ENCODE measurements at regions not wholly inside any gene's neighbourhood (a gene's known extent, or its start where the extent isn't known, plus 50 kb on each side); places are given as distances from the start of the nearest gene placed in this dataset.
A peak's percentile ranks its signal among the peaks of the same experiment; 100 is the strongest.

- no peak for FAIRE-seq
These were observed 2414.2 kb downstream of the PCDH7 start for GRCh38 chr4:33134366-33134765.

GRCh38 chr4:33149658-33150524 lies 2429.7 kb downstream of the PCDH7 start:
- no peak for FAIRE-seq

GRCh38 chr4:33150525-33150910 lies 2430.3 kb downstream of the PCDH7 start:
- no peak for FAIRE-seq

GRCh38 chr4:33160126-33160525 lies 2440.0 kb downstream of the PCDH7 start:
- FAIRE-seq: no peak

GRCh38 chr4:33161202-33161601 lies 2441.0 kb downstream of the PCDH7 start:
- FAIRE-seq: no peak

- no peak for FAIRE-seq
These were observed 2442.0 kb downstream of the PCDH7 start for GRCh38 chr4:33162122-33162521.

- no peak for FAIRE-seq
These were observed 2451.8 kb downstream of the PCDH7 start for GRCh38 chr4:33171873-33172525.

- no peak for FAIRE-seq
These were observed 2456.4 kb downstream of the PCDH7 start for GRCh38 chr4:33176566-33176965.

GRCh38 chr4:33184657-33185290 lies 2464.6 kb downstream of the PCDH7 start:
- no peak for FAIRE-seq

GRCh38 chr4:33187035-33187434 lies 2466.9 kb downstream of the PCDH7 start:
- FAIRE-seq: no peak

GRCh38 chr4:33188733-33189132 lies 2468.6 kb downstream of the PCDH7 start:
- no peak for FAIRE-seq

GRCh38 chr4:33189169-33189568 lies 2469.0 kb downstream of the PCDH7 start:
- no peak for FAIRE-seq

GRCh38 chr4:33193109-33193508 lies 2472.9 kb downstream of the PCDH7 start:
- FAIRE-seq: no peak

GRCh38 chr4:33200377-33200776 lies 2480.2 kb downstream of the PCDH7 start:
- no peak for FAIRE-seq

- FAIRE-seq: no peak
These were observed 2498.1 kb downstream of the PCDH7 start for GRCh38 chr4:33218238-33218637.

- no peak for FAIRE-seq
These were observed 2506.0 kb downstream of the PCDH7 start for GRCh38 chr4:33226133-33226532.

- no peak for FAIRE-seq
These were observed 2506.6 kb downstream of the PCDH7 start for GRCh38 chr4:33226783-33227182.

GRCh38 chr4:33255094-33255493 lies 2534.9 kb downstream of the PCDH7 start:
- no peak for FAIRE-seq

GRCh38 chr4:33255507-33255906 lies 2535.3 kb downstream of the PCDH7 start:
- no peak for FAIRE-seq

GRCh38 chr4:33262824-33263223 lies 2542.7 kb downstream of the PCDH7 start:
- FAIRE-seq: no peak

- no peak for FAIRE-seq
These were observed 2548.6 kb downstream of the PCDH7 start for GRCh38 chr4:33268776-33269175.

GRCh38 chr4:33270403-33270802 lies 2550.2 kb downstream of the PCDH7 start:
- FAIRE-seq: no peak

GRCh38 chr4:33272722-33273121 lies 2552.6 kb downstream of the PCDH7 start:
- FAIRE-seq: no peak

GRCh38 chr4:33283818-33284217 lies 2563.6 kb downstream of the PCDH7 start:
- peak; percentile 33 for FAIRE-seq
